Body of pancreas (tissue), 4 donors: ENCODE measurements at regions not wholly inside any gene's neighbourhood (a gene's known extent, or its start where the extent isn't known, plus 50 kb on each side); places are given as distances from the start of the nearest gene placed in this dataset.

ENCODE experiments used
- CTCF ChIP-seq, 7 experiments: fragments of 450-650 bp in 4 of 7; fragments of 200-600 bp in 3 of 7; sonication (generic) in 3 of 7; IDR thresholded peaks; one replicate each; pipeline ENCODE4 v1.5.1; 2016 to 2019; ENCODE audit warnings: antibody characterized with exemption in 7 of 7
- POLR2A ChIP-seq, 3 donors: fragments of 450-650 bp; IDR thresholded peaks; one replicate each; pipeline ENCODE4 v1.6.1; 2016; ENCODE audit warnings: antibody characterized with exemption in 3 of 3, mild to moderate bottlenecking in 2 of 3

GRCh38 chr10:3857318-3857717, 72.3 kb upstream of the KLF6 start:
- TF ChIP-seq CTCF (IDR thresholded peaks at IDR 0.05) = no peak
- TF ChIP-seq POLR2A (IDR thresholded peaks at IDR 0.05) = no peak
